GM12864 (cell line): ENCODE measurements at regions not wholly inside any gene's neighbourhood (a gene's known extent, or its start where the extent isn't known, plus 50 kb on each side); places are given as distances from the start of the nearest gene placed in this dataset.

Experiments used
- DNase-seq: peaks from one replicate; pipeline ENCODE4 v3.0.0-alpha.2; 2011; ENCODE audit warnings: low read depth
- H3K4me3 ChIP-seq: 2 replicates; pipeline ENCODE4 v1.5.1; 2011; ENCODE audit warnings: mild to moderate bottlenecking, low read depth, low read length, control low read depth
- CTCF ChIP-seq: IDR thresholded peaks from 2 replicates; pipeline ENCODE4 v1.5.1; 2011; ENCODE audit warnings: low read depth, mild to moderate bottlenecking, moderate library complexity, low read length, control low read depth, inconsistent platforms; ENCODE audit errors: missing control alignments

DNA sequence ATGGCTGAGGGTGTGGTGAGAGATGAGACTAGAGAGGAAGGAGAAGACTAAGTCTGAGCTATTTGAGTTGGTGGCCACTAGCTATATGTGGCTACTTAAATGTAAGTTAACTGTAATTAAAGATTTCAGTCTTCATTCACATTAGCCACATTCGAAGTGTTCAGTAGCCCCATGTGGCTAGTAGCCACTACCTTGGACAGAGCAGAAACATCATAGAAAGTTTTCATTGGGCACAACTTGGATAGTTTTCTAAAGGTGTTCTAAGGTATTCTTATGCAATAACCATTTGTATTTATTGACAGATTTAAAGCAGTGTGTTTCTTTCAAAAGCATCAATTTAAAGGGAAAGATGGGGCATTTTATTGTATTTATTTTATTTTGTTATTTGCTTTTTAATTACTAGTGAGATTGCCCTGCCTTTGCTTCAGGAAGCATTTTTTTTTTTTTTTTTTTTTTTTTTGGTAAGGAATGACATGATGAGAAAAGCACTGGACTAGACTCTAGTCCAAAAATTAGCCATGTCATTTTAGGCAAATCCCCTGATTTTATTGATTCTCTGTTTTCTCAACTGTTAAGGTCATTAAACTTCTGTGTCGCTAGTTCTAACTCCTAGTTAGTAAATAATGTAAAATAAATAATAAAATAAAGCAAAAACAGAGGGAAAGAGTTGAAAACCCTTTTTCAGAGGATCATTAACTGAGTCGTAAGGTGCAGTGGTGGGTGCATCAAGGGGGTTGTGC, 153.0 kb upstream of the ROBO2 start:
- TF ChIP-seq CTCF: no peak
- no peak for DNase-seq
- no peak overlapping the region for H3K4me3 ChIP-seq

- no peak for DNase-seq
- no peak for TF ChIP-seq CTCF
- H3K4me3 ChIP-seq: no peak overlapping the region
Observed at GRCh38 chr3:76888856-76889255, 151.0 kb upstream of the ROBO2 start.

DNA sequence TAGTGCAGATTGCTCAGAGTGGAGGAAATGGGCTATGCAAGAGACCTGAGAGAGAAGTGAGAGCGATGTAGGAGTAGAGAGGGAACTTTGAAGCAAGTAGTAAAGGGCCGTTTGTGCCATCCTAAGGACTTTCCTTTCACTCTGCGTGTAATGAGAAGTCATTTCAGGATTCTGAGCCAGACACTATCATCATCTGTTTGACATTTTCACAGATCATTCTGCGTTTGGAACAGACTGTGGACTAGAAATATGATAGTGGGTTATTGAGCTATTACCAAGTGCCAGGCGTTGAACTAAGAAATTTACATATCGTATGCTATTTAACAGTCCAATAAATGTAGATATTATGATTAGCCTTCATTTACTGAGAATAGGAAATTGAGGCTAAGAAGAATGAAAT, 150.0 kb upstream of the ROBO2 start:
- no peak for DNase-seq
- no peak for TF ChIP-seq CTCF
- H3K4me3 ChIP-seq: no peak overlapping the region

DNA sequence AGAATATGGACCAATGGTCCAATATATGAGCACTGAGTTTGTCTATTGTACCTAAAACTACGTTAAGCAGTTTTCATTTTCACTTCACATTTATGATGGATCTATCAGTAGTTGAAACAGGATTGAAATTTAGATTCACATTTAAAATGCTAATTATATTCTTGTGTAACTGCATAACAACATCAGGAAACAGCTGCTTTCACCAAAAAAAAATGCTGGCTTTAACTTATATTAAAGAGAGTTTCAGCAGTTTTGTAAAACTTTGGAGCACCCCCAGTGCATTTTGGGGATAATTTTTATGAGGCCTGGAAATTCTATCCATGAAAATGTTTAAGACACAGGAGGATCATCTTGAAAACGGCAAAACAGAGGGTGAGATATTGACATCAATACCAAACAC, 142.8 kb upstream of the ROBO2 start:
- no peak for DNase-seq
- TF ChIP-seq CTCF: no peak
- H3K4me3 ChIP-seq: no peak overlapping the region

GRCh38 chr3:76900596-76900995, 139.3 kb upstream of the ROBO2 start:
- no peak for DNase-seq
- TF ChIP-seq CTCF: no peak
- H3K4me3 ChIP-seq: no peak overlapping the region

- TF ChIP-seq CTCF: no peak
- no peak overlapping the region for H3K4me3 ChIP-seq
- no peak for DNase-seq
Observed at GRCh38 chr3:76908156-76908555, 131.7 kb upstream of the ROBO2 start.

DNA sequence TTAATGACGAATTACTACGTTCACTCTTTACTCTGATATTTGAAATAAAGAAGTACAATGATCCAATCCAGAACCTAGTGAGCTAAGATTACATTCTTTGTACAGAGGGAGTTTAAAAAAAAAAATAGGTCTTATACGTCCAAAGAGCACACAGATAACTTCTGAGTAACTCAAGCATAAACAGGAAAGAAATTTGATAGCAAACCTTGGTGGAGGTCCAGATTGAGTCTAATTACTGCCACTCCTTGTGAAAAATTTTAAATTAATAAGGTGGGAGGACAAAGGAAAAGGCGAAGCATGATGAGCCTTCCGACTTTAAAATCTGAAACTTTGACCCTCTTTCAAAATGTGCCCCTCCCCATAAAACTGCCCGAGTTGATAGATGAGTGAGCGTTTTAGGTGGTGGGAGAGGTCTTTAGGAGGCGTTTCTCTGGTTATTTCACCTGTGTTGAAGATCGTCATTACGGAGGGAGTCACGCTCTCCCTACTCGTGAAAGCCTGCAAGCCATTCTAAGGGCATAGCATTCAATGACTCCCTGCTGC, 127.0 kb upstream of the ROBO2 start:
- no peak for TF ChIP-seq CTCF
- H3K4me3 ChIP-seq: no peak overlapping the region
- DNase-seq: no peak
